H1 (cell line): ENCODE measurements at regions not wholly inside any gene's neighbourhood (a gene's known extent, or its start where the extent isn't known, plus 50 kb on each side); places are given as distances from the start of the nearest gene placed in this dataset.

ENCODE experiments used
- CTCF ChIA-PET: fragments of 300-600 bp; sonication (Branson Sonifier 250); formaldehyde crosslinking; loops from one replicate; lab custom pipeline; 2021; ENCODE audit not compliant: partially characterized antibody; lab: Charles Lee
- POLR2A ChIA-PET: fragments of 300-600 bp; sonication (Branson Sonifier 250); formaldehyde crosslinking; loops from one replicate; lab custom pipeline; 2021; ENCODE audit warnings: inconsistent platforms; ENCODE audit not compliant: partially characterized antibody; lab: Charles Lee
- DNase-seq, 2 experiments: peaks; one replicate each; pipeline versions ENCODE4 v3.0.0 to v3.0.0-alpha.2; 2010 to 2022; ENCODE audit warnings: low spot score in 2 of 2, low read depth in 1 of 2, mixed read lengths in 1 of 2
- FAIRE-seq: peaks from 2 replicates; lab custom pipeline; 2011; peaks lifted over from hg19 to GRCh38; lab: Jason Lieb, UNC
- H2AFZ ChIP-seq: 2 replicates; pipeline ENCODE4 v1.8.1; 2012; ENCODE audit warnings: low read length, inconsistent platforms
- H2AK5ac ChIP-seq: 2 replicates; pipeline ENCODE4 v1.6.1; 2013; ENCODE audit warnings: low read depth, low read length
- H2BK120ac ChIP-seq: replicated peaks from 2 replicates; pipeline ENCODE3; 2013; ENCODE audit warnings: low read depth, low read length, inconsistent platforms
- H2BK12ac ChIP-seq: 2 replicates; pipeline ENCODE4 v1.6.1; 2013; ENCODE audit warnings: low read depth, low read length
- H2BK15ac ChIP-seq: 2 replicates; pipeline ENCODE4 v1.6.1; 2013; ENCODE audit warnings: low read length
- H2BK20ac ChIP-seq: 2 replicates; pipeline ENCODE4 v1.6.1; 2013; ENCODE audit warnings: low read length
- H2BK5ac ChIP-seq: 2 replicates; pipeline ENCODE4 v1.6.1; 2013; ENCODE audit warnings: low read depth, low read length
- H3K14ac ChIP-seq: 2 replicates; pipeline ENCODE4 v1.6.1; 2013; ENCODE audit warnings: inconsistent platforms; ENCODE audit not compliant: insufficient read length
- H3K18ac ChIP-seq: 2 replicates; pipeline ENCODE4 v1.6.1; 2013; ENCODE audit warnings: low read length; ENCODE audit errors: extremely low read depth
- H3K23ac ChIP-seq: 2 replicates; pipeline ENCODE4 v1.6.1; 2013; ENCODE audit warnings: inconsistent platforms; ENCODE audit not compliant: insufficient read length
- H3K23me2 ChIP-seq: 2 replicates; pipeline ENCODE4 v1.6.1; 2013; ENCODE audit warnings: low read depth, low read length
- H3K27ac ChIP-seq: 2 replicates; pipeline ENCODE4 v1.6.1; 2011; ENCODE audit warnings: low read depth, low read length, inconsistent platforms
- H3K27me3 ChIP-seq, 4 experiments: replicated peaks in 1 of 4; 1 replicate in 1 of 4; 2 replicates in 3 of 4; pipeline versions ENCODE4 v1.6.1 to v1.8.1; 2011 to 2013; ENCODE audit warnings: low read length in 3 of 4, mild to moderate bottlenecking in 3 of 4, inconsistent platforms in 2 of 4, mixed read lengths in 2 of 4, moderate library complexity in 1 of 4; ENCODE audit not compliant: control insufficient read depth in 3 of 4, insufficient read depth in 3 of 4; ENCODE audit errors: extremely low read depth in 1 of 4
- H3K36me3 ChIP-seq, 4 experiments: 2 replicates each; pipeline versions ENCODE4 v1.6.1 to v1.8.1; 2011 to 2013; ENCODE audit warnings: mild to moderate bottlenecking in 4 of 4, low read length in 3 of 4, moderate library complexity in 2 of 4, control low read depth in 1 of 4, inconsistent platforms in 1 of 4; ENCODE audit not compliant: insufficient read depth in 4 of 4, control insufficient read depth in 2 of 4
- H3K4ac ChIP-seq: replicated peaks from 2 replicates; pipeline ENCODE3; 2013; ENCODE audit warnings: low read length, low read depth, mixed read lengths, inconsistent platforms; ENCODE audit not compliant: insufficient read length
- H3K4me1 ChIP-seq, 4 experiments: replicated peaks in 1 of 4; 1 replicate in 1 of 4; 2 replicates in 3 of 4; pipeline versions ENCODE4 v1.6.1 to v1.8.1; 2011 to 2013; ENCODE audit warnings: low read length in 3 of 4, inconsistent platforms in 2 of 4, mixed read lengths in 1 of 4; ENCODE audit not compliant: insufficient read depth in 4 of 4, control insufficient read depth in 3 of 4
- H3K4me2 ChIP-seq, 2 experiments: 2 replicates each; pipeline versions ENCODE4 v1.6.1 to v1.8.1; 2011 to 2013; ENCODE audit warnings: low read depth in 2 of 2, low read length in 2 of 2, control low read depth in 1 of 2, inconsistent platforms in 1 of 2, mild to moderate bottlenecking in 1 of 2; ENCODE audit not compliant: insufficient read depth in 1 of 2
- H3K4me3 ChIP-seq, 4 experiments: fragments of 200-600, 300-600 bp in 1 of 4; sonication (generic), shearing (Covaris generic), sonication (Bioruptor Twin) in 1 of 4; 2 replicates each; pipeline versions ENCODE4 v1.5.1 to v1.8.1; 2011 to 2016; ENCODE audit warnings: low read length in 4 of 4, low read depth in 3 of 4, control low read depth in 2 of 4, inconsistent platforms in 2 of 4, mild to moderate bottlenecking in 2 of 4, mixed read lengths in 1 of 4, moderate library complexity in 1 of 4; ENCODE audit not compliant: insufficient read depth in 2 of 4; ENCODE audit errors: extremely low read depth in 1 of 4
- H3K56ac ChIP-seq: replicated peaks from 2 replicates; pipeline ENCODE3; 2013; ENCODE audit warnings: low read depth, mild to moderate bottlenecking, mixed read lengths, low read length, inconsistent platforms; ENCODE audit not compliant: insufficient read length
- H3K79me1 ChIP-seq: 2 replicates; pipeline ENCODE4 v1.6.1; 2013; ENCODE audit warnings: low read depth, low read length, control low read depth
- H3K79me2 ChIP-seq, 2 experiments: 2 replicates each; pipeline versions ENCODE4 v1.6.1 to v1.8.1; 2012 to 2013; ENCODE audit warnings: low read length in 2 of 2, mild to moderate bottlenecking in 2 of 2, inconsistent platforms in 1 of 2; ENCODE audit not compliant: insufficient read depth in 2 of 2, control insufficient read depth in 1 of 2
- H3K9ac ChIP-seq, 4 experiments: replicated peaks in 1 of 4; 1 replicate in 1 of 4; 2 replicates in 3 of 4; pipeline versions ENCODE4 v1.6.1 to v1.8.1; 2011 to 2013; ENCODE audit warnings: low read depth in 3 of 4, low read length in 3 of 4, control low read depth in 2 of 4, mild to moderate bottlenecking in 2 of 4, moderate library complexity in 2 of 4, inconsistent platforms in 1 of 4; ENCODE audit errors: extremely low read depth in 1 of 4
- H3K9me3 ChIP-seq, 2 experiments: 2 replicates each; pipeline versions ENCODE4 v1.6.1 to v1.8.1; 2012 to 2013; ENCODE audit warnings: mild to moderate bottlenecking in 2 of 2, moderate library complexity in 2 of 2, control low read depth in 1 of 2, inconsistent platforms in 1 of 2, low read depth in 1 of 2, low read length in 1 of 2, mixed read lengths in 1 of 2; ENCODE audit not compliant: insufficient read depth in 2 of 2
- H4K20me1 ChIP-seq, 2 experiments: replicated peaks in 1 of 2; 2 replicates each; pipeline versions ENCODE3 to v1.8.1; 2011 to 2013; ENCODE audit warnings: inconsistent platforms in 2 of 2, low read length in 2 of 2, mild to moderate bottlenecking in 1 of 2; ENCODE audit not compliant: insufficient read depth in 2 of 2, control insufficient read depth in 1 of 2
- H4K5ac ChIP-seq: 2 replicates; pipeline ENCODE4 v1.6.1; 2013; ENCODE audit warnings: low read length, low read depth, mixed read lengths, inconsistent platforms; ENCODE audit not compliant: insufficient read length
- H4K8ac ChIP-seq: 2 replicates; pipeline ENCODE4 v1.8.0; 2013; ENCODE audit warnings: mild to moderate bottlenecking, moderate library complexity, low read length, inconsistent platforms; ENCODE audit not compliant: insufficient read depth; ENCODE audit errors: extremely low read depth
- H4K91ac ChIP-seq: replicated peaks from 2 replicates; pipeline ENCODE3; 2013; ENCODE audit warnings: low read length, mixed read lengths, inconsistent platforms; ENCODE audit not compliant: insufficient read length
- CHD7 ChIP-seq: fragments of 300-600 bp; sonication (generic); IDR thresholded peaks from 2 replicates; pipeline ENCODE4 v1.7.1; 2012; ENCODE audit warnings: low read length, moderate library complexity, mild to moderate bottlenecking, inconsistent platforms; ENCODE audit not compliant: insufficient replicate concordance
- WGBS, 2 experiments: shearing (Covaris generic) in 1 of 2; methylation state at CpG; one replicate each; pipeline versions ENCODE4 v1.1.6 to v1.1.7; 2013 to 2015; ENCODE audit warnings: low lambda C conversion rate in 2 of 2, mixed read lengths in 2 of 2, inconsistent platforms in 1 of 2, low coverage in 1 of 2, missing lambda C conversion rate in 1 of 2; ENCODE audit not compliant: insufficient replicate concordance in 2 of 2, insufficient coverage in 1 of 2, insufficient read length in 1 of 2; ENCODE audit errors: extremely low coverage in 1 of 2, missing lambda C conversion rate in 1 of 2; 5-methylcytosine and 5-hydroxymethylcytosine counted together

GRCh38 chr15:37245358-37245757, 145.0 kb upstream of the MEIS2 start:
- no peak overlapping the region for H2AFZ ChIP-seq
- H3K9me3 ChIP-seq: no peaks in the 10 kb centered on the region
- H3K56ac ChIP-seq: no peak overlapping the region
- no peaks in the 10 kb centered on the region for H3K36me3 ChIP-seq
- DNase-seq: no peak
- no peak overlapping the region for H2BK15ac ChIP-seq
- no peaks in the 10 kb centered on the region for H3K27me3 ChIP-seq
- POLR2A ChIA-PET: no interaction called here
- no peak overlapping the region for H3K14ac ChIP-seq
- H3K4me2 ChIP-seq: no peak overlapping the region
- no peak overlapping the region for H3K4ac ChIP-seq
- no peak overlapping the region for H4K91ac ChIP-seq
- FAIRE-seq: no peak
- H3K79me2 ChIP-seq: no peaks in the 10 kb centered on the region
- no peak overlapping the region for H2BK20ac ChIP-seq
- peaks cover 0 to 3% (median 0%) of the 10 kb centered on the region in 4 experiments; a peak in 1 of 7 replicates for H3K4me1 ChIP-seq
- H3K27ac ChIP-seq: no peak overlapping the region
- no peak overlapping the region for H4K5ac ChIP-seq
- no peaks in the 10 kb centered on the region for H3K79me1 ChIP-seq
- CTCF ChIA-PET: interaction anchor here (1.4 kb wide), 1 partner anchor 38 kb away, joined by 3 read pairs; no protein-coding TSS in a partner anchor
- H4K20me1 ChIP-seq: no peaks in the 10 kb centered on the region
- 68% methylated on average over 2 of the region's 2 CpGs; no CpG with 5 or more reads in 1 of the 2 experiments for WGBS, 2 experiments
- H3K4me3 ChIP-seq: no peak overlapping the region
- no peak overlapping the region for H2BK5ac ChIP-seq
- H3K9ac ChIP-seq: no peak overlapping the region
- H2BK12ac ChIP-seq: no peak overlapping the region
- no peak overlapping the region for H3K18ac ChIP-seq
- H4K8ac ChIP-seq: no peak overlapping the region
- no peak overlapping the region for H2AK5ac ChIP-seq
- no peak overlapping the region for H3K23ac ChIP-seq
- no peaks in the 10 kb centered on the region for H3K23me2 ChIP-seq
- no peak overlapping the region for H2BK120ac ChIP-seq
- no peak for TF ChIP-seq CHD7
